A549 (cell line): ENCODE measurements at regions not wholly inside any gene's neighbourhood (a gene's known extent, or its start where the extent isn't known, plus 50 kb on each side); places are given as distances from the start of the nearest gene placed in this dataset.
A peak's percentile ranks its signal among the peaks of the same experiment; 100 is the strongest.

ENCODE experiments used
- ATAC-seq, 2 experiments: fragments of 200-7000 bp in 1 of 2; fragments of >200 bp in 1 of 2; cut with Nextera tagmentation in 1 of 2; cut with Tn5 transposase in 1 of 2; 3 replicates each; pipeline versions ENCODE4 v1.8.0 to v1.9.1; 2018 to 2020; ENCODE audit warnings: mild to moderate bottlenecking in 1 of 2, moderate library complexity in 1 of 2
- CTCF ChIA-PET: fragments of 300-600 bp; sonication (Branson Sonifier 250); formaldehyde crosslinking; extraction: SDS; loops from one replicate; lab custom pipeline; 2021; ENCODE audit warnings: antibody characterized with exemption, inconsistent platforms; lab: Yijun Ruan, JAX
- POLR2A ChIA-PET: fragments of 350-600 bp; formaldehyde crosslinking; extraction: SDS; loops from one replicate; lab custom pipeline; 2021; ENCODE audit warnings: antibody characterized with exemption, inconsistent platforms; lab: Yijun Ruan, JAX
- DNase-seq, 2 experiments: peaks; one replicate each; pipeline versions ENCODE4 v3.0.0 to v3.0.0-alpha.2; 2011 to 2016; ENCODE audit warnings: low read depth in 1 of 2, low spot score in 1 of 2
- FAIRE-seq: peaks from 2 replicates; lab custom pipeline; 2011; peaks lifted over from hg19 to GRCh38; lab: Jason Lieb, UNC
- H3K27ac ChIP-seq, 2 experiments: fragments of >200 bp; sonication (Bioruptor Twin); formaldehyde crosslinking; 3 replicates each; pipeline ENCODE4 v1.5.1; 2016 to 2017
- H3K4me1 ChIP-seq: fragments of >200 bp; sonication (Bioruptor Twin); formaldehyde crosslinking; 3 replicates; pipeline ENCODE4 v1.6.1; 2016
- H3K4me2 ChIP-seq: fragments of >200 bp; sonication (Bioruptor Twin); formaldehyde crosslinking; 3 replicates; pipeline ENCODE4 v1.6.1; 2016
- H3K4me3 ChIP-seq: fragments of >200 bp; sonication (Bioruptor Twin); formaldehyde crosslinking; 3 replicates; pipeline ENCODE4 v1.5.1; 2016
- H3K9me3 ChIP-seq: fragments of >200 bp; sonication (Bioruptor Twin); formaldehyde crosslinking; 3 replicates; pipeline ENCODE4 v1.6.1; 2016
- BCL3 ChIP-seq: fragments of >200 bp; sonication (Bioruptor Twin); formaldehyde crosslinking; IDR thresholded peaks from 3 replicates; pipeline ENCODE4 v1.6.1; 2016
- BHLHE40 ChIP-seq: IDR thresholded peaks from 2 replicates; pipeline ENCODE4 v1.6.1; 2012; ENCODE audit warnings: low read depth, low read length, inconsistent platforms
- CBX2 ChIP-seq: fragments of 200-600 bp; sonication (generic); IDR thresholded peaks from 2 replicates; pipeline ENCODE4 v1.6.1; 2016; ENCODE audit warnings: low read depth, mild to moderate bottlenecking, borderline replicate concordance
- EHMT2 ChIP-seq: fragments of 200-600 bp; sonication (generic); IDR thresholded peaks from 2 replicates; pipeline ENCODE4 v1.6.1; 2016; ENCODE audit warnings: antibody characterized with exemption, low read depth, mild to moderate bottlenecking, moderate library complexity
- ESRRA ChIP-seq: fragments of 150-350 bp; IDR thresholded peaks from 2 replicates; pipeline ENCODE4 v1.6.1; 2014; ENCODE audit warnings: mild to moderate bottlenecking, low read length, borderline replicate concordance
- FOSL2 ChIP-seq, 2 experiments: fragments of 450-650 bp in 1 of 2; fragments of >200 bp in 1 of 2; sonication (Bioruptor Twin) in 1 of 2; formaldehyde crosslinking; IDR thresholded peaks; 2 replicates each; pipeline versions ENCODE4 v1.5.0 to v1.6.1; 2016 to 2020; ENCODE audit warnings: mild to moderate bottlenecking in 1 of 2, moderate library complexity in 1 of 2
- FOXS1 ChIP-seq: fragments of 250-450 bp; sonication (Bioruptor Pico); IDR thresholded peaks from 2 replicates; pipeline ENCODE4 v1.5.0; 2020; ENCODE audit warnings: mild to moderate bottlenecking, moderate library complexity
- GATA3 ChIP-seq: IDR thresholded peaks from 2 replicates; pipeline ENCODE4 v1.6.1; 2012; ENCODE audit warnings: borderline replicate concordance
- HDAC2 ChIP-seq: fragments of 200-600 bp; sonication (generic); IDR thresholded peaks from 2 replicates; pipeline ENCODE4 v1.6.1; 2016
- HOXB13 ChIP-seq: fragments of 250-450 bp; sonication (Bioruptor Pico); IDR thresholded peaks from 2 replicates; pipeline ENCODE4 v1.5.0; 2020; ENCODE audit warnings: low read depth, mild to moderate bottlenecking, moderate library complexity
- HOXB5 ChIP-seq: fragments of 250-450 bp; sonication (Bioruptor Pico); IDR thresholded peaks from 2 replicates; pipeline ENCODE4 v1.5.0; 2020; ENCODE audit warnings: mild to moderate bottlenecking, moderate library complexity
- JUN ChIP-seq, 2 experiments: fragments of >200 bp; sonication (Bioruptor Twin); formaldehyde crosslinking; IDR thresholded peaks; 2 replicates in 1 of 2; 3 replicates in 1 of 2; pipeline ENCODE4 v1.6.1; 2016 to 2017
- MAFK ChIP-seq: fragments of 450-650 bp; IDR thresholded peaks from 2 replicates; pipeline ENCODE4 v1.6.1; 2014; ENCODE audit not compliant: partially characterized antibody
- MAZ ChIP-seq: fragments of 150-350 bp; IDR thresholded peaks from 2 replicates; pipeline ENCODE4 v1.6.1; 2014; ENCODE audit warnings: antibody characterized with exemption, low read depth, low read length, borderline replicate concordance
- NFE2L2 ChIP-seq: fragments of 150-350 bp; conservative IDR thresholded peaks from 2 replicates; pipeline ENCODE4 v1.6.1; 2014; ENCODE audit warnings: low read length
- POLR2A ChIP-seq: IDR thresholded peaks from 2 replicates; pipeline ENCODE4 v1.6.1; 2012; ENCODE audit warnings: mild to moderate bottlenecking, low read length
- RAD21 ChIP-seq, 2 experiments: fragments of >200 bp in 1 of 2; sonication (Bioruptor Twin) in 1 of 2; formaldehyde crosslinking in 1 of 2; IDR thresholded peaks in 1 of 2; conservative IDR thresholded peaks in 1 of 2; 2 replicates in 1 of 2; 3 replicates in 1 of 2; pipeline ENCODE4 v1.6.1; 2012 to 2018; ENCODE audit warnings: inconsistent platforms in 1 of 2
- RARB ChIP-seq: fragments of 250-450 bp; sonication (Bioruptor Pico); IDR thresholded peaks from 2 replicates; pipeline ENCODE4 v1.8.0; 2021; ENCODE audit warnings: mild to moderate bottlenecking, moderate library complexity
- RNF2 ChIP-seq: fragments of 200-600 bp; sonication (generic); IDR thresholded peaks from 2 replicates; pipeline ENCODE4 v1.6.1; 2016; ENCODE audit warnings: low read depth, mild to moderate bottlenecking, antibody characterized with exemption, moderate library complexity, borderline replicate concordance
- SREBF2 ChIP-seq: fragments of 450-650 bp; IDR thresholded peaks from 2 replicates; pipeline ENCODE4 v1.6.1; 2014; ENCODE audit warnings: mild to moderate bottlenecking, moderate library complexity
- TFCP2L1 ChIP-seq: fragments of 250-450 bp; sonication (Bioruptor Pico); IDR thresholded peaks from 2 replicates; pipeline ENCODE4 v1.5.0; 2021; ENCODE audit warnings: mild to moderate bottlenecking
- TP53 ChIP-seq: fragments of 250-450 bp; sonication (Bioruptor Pico); IDR thresholded peaks from 2 replicates; pipeline ENCODE4 v1.5.0; 2021; ENCODE audit warnings: mild to moderate bottlenecking, moderate library complexity
- ZC3H11A ChIP-seq: fragments of 450-650 bp; IDR thresholded peaks from 2 replicates; pipeline ENCODE4 v1.6.1; 2014; ENCODE audit warnings: antibody characterized with exemption, mild to moderate bottlenecking
- WGBS: methylation state at CpG from one replicate; pipeline ENCODE4 v1.1.6; 2017; ENCODE audit errors: missing lambda C conversion rate; 5-methylcytosine and 5-hydroxymethylcytosine counted together
- TF ChIP-seq, protein P1 (sequence below): fragments of 250-450 bp; sonication (Bioruptor Pico); IDR thresholded peaks from 2 replicates; pipeline ENCODE4 v1.5.0; 2020; ENCODE audit warnings: low read depth, mild to moderate bottlenecking, moderate library complexity
- TF ChIP-seq, protein P2 (sequence below): IDR thresholded peaks from 2 replicates; pipeline ENCODE4 v1.6.1; 2012
- TF ChIP-seq, protein P3 (sequence below): fragments of >200 bp; sonication (Bioruptor Twin); formaldehyde crosslinking; IDR thresholded peaks from 3 replicates; pipeline ENCODE4 v1.5.1; 2016
- TF ChIP-seq, protein P4 (sequence below): IDR thresholded peaks from 2 replicates; pipeline ENCODE4 v1.6.1; 2012

DNA sequence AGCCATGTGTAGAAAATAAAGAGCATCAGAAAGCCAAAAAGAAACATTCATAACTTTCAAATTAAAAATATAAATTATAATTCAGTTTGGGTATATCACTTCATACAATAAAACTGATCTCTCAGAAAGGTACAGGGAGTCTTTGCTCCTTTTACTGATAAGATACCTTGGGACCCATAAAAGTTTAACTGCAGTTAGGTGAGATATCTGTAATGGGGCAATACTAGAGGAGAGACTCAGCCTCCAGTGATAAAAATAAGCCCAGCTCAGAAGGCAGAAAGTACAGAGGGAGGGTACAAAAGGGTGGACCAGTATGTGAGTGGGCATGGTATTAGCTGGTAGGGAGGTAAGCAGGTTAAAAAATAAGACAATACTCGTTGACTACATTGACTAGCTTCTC is 180.9 kb upstream of the AGTR2 start:
- ATAC-seq (no peak), FAIRE-seq (no peak)
- H3K4me3 ChIP-seq = no peak overlapping the region
- WGBS = 0% methylated on average over 1 of the region's 1 CpG
- POLR2A ChIA-PET = no interaction called here
- TF ChIP-seq TFCP2L1 (CRISPR knock-in tag) = no peak
- no peak for TF ChIP-seq EHMT2
- TF ChIP-seq GATA3 = no peak
- TF ChIP-seq FOSL2 (IDR thresholded peaks at IDR 0.05) = no peak
- TF ChIP-seq FOSL2 (CRISPR knock-in tag; IDR thresholded peaks at IDR 0.05) = no peak
- TF ChIP-seq ESRRA = no peak
- no peak for TF ChIP-seq NFE2L2
- TF ChIP-seq, protein P1, sequence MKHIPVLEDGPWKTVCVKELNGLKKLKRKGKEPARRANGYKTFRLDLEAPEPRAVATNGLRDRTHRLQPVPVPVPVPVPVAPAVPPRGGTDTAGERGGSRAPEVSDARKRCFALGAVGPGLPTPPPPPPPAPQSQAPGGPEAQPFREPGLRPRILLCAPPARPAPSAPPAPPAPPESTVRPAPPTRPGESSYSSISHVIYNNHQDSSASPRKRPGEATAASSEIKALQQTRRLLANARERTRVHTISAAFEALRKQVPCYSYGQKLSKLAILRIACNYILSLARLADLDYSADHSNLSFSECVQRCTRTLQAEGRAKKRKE (CRISPR knock-in tag) = no peak
- no peak for TF ChIP-seq TP53 (CRISPR knock-in tag)
- TF ChIP-seq RARB (CRISPR knock-in tag) = no peak
- TF ChIP-seq MAZ = no peak
- no peak for TF ChIP-seq BHLHE40
- no peak for TF ChIP-seq HOXB5 (CRISPR knock-in tag)
- TF ChIP-seq, protein P2, sequence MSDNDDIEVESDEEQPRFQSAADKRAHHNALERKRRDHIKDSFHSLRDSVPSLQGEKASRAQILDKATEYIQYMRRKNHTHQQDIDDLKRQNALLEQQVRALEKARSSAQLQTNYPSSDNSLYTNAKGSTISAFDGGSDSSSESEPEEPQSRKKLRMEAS = no peak
- TF ChIP-seq, protein P3, sequence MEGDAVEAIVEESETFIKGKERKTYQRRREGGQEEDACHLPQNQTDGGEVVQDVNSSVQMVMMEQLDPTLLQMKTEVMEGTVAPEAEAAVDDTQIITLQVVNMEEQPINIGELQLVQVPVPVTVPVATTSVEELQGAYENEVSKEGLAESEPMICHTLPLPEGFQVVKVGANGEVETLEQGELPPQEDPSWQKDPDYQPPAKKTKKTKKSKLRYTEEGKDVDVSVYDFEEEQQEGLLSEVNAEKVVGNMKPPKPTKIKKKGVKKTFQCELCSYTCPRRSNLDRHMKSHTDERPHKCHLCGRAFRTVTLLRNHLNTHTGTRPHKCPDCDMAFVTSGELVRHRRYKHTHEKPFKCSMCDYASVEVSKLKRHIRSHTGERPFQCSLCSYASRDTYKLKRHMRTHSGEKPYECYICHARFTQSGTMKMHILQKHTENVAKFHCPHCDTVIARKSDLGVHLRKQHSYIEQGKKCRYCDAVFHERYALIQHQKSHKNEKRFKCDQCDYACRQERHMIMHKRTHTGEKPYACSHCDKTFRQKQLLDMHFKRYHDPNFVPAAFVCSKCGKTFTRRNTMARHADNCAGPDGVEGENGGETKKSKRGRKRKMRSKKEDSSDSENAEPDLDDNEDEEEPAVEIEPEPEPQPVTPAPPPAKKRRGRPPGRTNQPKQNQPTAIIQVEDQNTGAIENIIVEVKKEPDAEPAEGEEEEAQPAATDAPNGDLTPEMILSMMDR = no peak
- TF ChIP-seq, all 56 proteins: peak for 0
- no peaks in the 10 kb centered on the region for H3K9me3 ChIP-seq
- CTCF ChIA-PET = no interaction called here
- no peak overlapping the region for H3K27ac ChIP-seq
- no peak overlapping the region for H3K4me2 ChIP-seq
- H3K4me1 ChIP-seq = no peaks in the 10 kb centered on the region
- DNase-seq = no peak

DNA sequence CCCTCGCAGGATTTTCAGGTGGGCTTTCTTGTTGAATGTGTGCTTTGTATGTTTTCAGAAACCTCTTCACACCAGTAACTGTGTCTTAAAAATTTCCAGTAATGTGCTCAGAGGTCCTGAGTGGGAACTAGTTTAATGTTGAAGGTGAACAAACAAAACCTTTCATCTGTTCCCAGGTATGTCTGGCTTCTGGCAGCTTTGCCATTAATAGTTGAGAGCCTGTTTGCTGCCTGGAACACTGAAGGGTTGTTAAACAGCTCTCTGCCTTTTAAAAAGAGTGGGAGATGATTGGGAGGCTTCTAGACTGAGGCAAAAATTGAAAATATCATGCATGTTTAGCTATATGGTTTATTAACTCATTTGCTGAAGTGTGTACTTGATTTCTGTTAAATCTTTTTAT is 161.2 kb upstream of the AGTR2 start:
- no peak for DNase-seq
- H3K4me3 ChIP-seq = no peak overlapping the region
- 0% methylated on average over 1 of the region's 1 CpG for WGBS
- no peak overlapping the region for H3K4me2 ChIP-seq
- H3K9me3 ChIP-seq = no peaks in the 10 kb centered on the region; the same call in 2 of the 3 replicates
- ATAC-seq = no peak
- ChIA-PET POLR2A (no interaction called here), CTCF (no interaction called here)
- TF ChIP-seq RNF2 (no peak), TFCP2L1 (CRISPR knock-in tag) (no peak), ZC3H11A (no peak), HDAC2 (no peak), GATA3 (no peak), BCL3 (no peak), SREBF2 (no peak), JUN (IDR thresholded peaks at IDR 0.05) (no peak), HOXB13 (CRISPR knock-in tag) (no peak), FOXS1 (CRISPR knock-in tag) (no peak), BHLHE40 (no peak), NFE2L2 (no peak), ESRRA (no peak), CBX2 (no peak), MAFK (no peak), POLR2A (no peak), RAD21 (conservative IDR thresholded peaks at IDR 0.05 in 1 of 2, IDR thresholded peaks at IDR 0.05 in 1 of 2) (no peak)
- TF ChIP-seq, protein P3 = no peak
- TF ChIP-seq, protein P4, sequence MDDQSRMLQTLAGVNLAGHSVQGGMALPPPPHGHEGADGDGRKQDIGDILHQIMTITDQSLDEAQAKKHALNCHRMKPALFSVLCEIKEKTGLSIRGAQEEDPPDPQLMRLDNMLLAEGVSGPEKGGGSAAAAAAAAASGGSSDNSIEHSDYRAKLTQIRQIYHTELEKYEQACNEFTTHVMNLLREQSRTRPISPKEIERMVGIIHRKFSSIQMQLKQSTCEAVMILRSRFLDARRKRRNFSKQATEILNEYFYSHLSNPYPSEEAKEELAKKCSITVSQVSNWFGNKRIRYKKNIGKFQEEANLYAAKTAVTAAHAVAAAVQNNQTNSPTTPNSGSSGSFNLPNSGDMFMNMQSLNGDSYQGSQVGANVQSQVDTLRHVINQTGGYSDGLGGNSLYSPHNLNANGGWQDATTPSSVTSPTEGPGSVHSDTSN = no peak
- TF ChIP-seq, protein P1 (CRISPR knock-in tag) = no peak
- FAIRE-seq = peak; percentile 54
- H3K4me1 ChIP-seq = no peaks in the 10 kb centered on the region
- H3K27ac ChIP-seq = no peak overlapping the region
